Activated naive CD8-positive, alpha-beta T cell treated with anti-CD3 and anti-CD28 coated beads, Interleukin-2, amount 50 U/mL, for 24 hours (primary cell): ENCODE measurements at regions not wholly inside any gene's neighbourhood (a gene's known extent, or its start where the extent isn't known, plus 50 kb on each side); places are given as distances from the start of the nearest gene placed in this dataset.

Experiments used
- ATAC-seq: fragments of 150-1000 bp; cut with Tn5 transposase; one replicate; pipeline ENCODE4 v1.10.0; 2021
- DNase-seq: peaks from one replicate; pipeline ENCODE4 v3.0.0; 2021
- H3K27ac Mint-ChIP-seq: one replicate; pipeline ENCODE4 v1.8.0; 2021; ENCODE audit warnings: mild to moderate bottlenecking, mixed read lengths
- H3K27me3 Mint-ChIP-seq: one replicate; pipeline ENCODE4 v1.8.0; 2021; ENCODE audit warnings: mixed read lengths
- H3K36me3 Mint-ChIP-seq: one replicate; pipeline ENCODE4 v1.8.0; 2021; ENCODE audit warnings: low read depth, mixed read lengths
- H3K4me1 Mint-ChIP-seq: one replicate; pipeline ENCODE4 v1.8.0; 2021; ENCODE audit warnings: mixed read lengths
- H3K4me3 Mint-ChIP-seq: one replicate; pipeline ENCODE4 v1.8.0; 2021; ENCODE audit warnings: mild to moderate bottlenecking, moderate library complexity, mixed read lengths
- H3K9me3 Mint-ChIP-seq: one replicate; pipeline ENCODE4 v1.8.0; 2021; ENCODE audit warnings: mixed read lengths

DNA sequence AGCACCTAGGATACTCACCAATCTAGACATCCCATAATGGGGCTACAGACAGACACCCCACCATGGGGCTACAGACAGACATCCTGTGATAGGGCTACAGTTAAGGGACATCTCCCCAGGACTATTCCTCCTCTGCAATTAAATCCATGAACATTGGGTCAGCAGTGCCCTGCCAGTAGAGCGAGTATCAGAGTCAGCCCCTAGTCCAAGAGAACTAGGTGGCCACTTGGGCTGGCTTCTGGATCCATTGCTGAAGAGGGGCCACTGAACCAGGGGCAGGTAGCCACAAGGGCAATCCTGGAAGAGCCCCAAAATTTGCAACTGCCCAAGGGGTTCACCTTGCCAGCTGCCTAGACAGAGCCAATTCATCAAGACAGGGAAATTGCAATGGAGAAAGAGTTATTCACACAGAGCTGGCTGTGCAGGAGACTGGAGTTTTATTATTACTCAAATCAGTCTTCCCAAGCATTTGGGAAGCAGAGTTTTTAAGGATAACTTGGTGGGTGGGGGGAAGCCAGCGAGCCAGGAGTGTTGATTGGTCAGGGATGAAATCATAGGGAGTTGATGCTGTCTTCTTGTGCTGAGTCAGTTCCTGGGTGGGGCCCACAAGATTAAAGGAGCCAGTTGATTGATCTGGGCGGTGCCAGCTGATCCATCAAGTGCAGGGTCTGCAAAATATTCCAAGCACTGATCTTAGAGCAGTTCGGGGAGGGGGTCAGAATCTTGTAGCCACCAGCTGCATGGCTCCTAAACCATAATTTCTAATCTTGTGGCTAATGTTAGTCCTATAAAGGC, 170.2 kb upstream of the SMAD3 start:
- DNase-seq (no peak), ATAC-seq (no peak)
- Mint-ChIP-seq H3K27ac (no peak overlapping the region), H3K27me3 (no peaks in the 10 kb centered on the region), H3K36me3 (no peaks in the 10 kb centered on the region), H3K9me3 (no peaks in the 10 kb centered on the region), H3K4me1 (no peaks in the 10 kb centered on the region), H3K4me3 (no peak overlapping the region)

DNA sequence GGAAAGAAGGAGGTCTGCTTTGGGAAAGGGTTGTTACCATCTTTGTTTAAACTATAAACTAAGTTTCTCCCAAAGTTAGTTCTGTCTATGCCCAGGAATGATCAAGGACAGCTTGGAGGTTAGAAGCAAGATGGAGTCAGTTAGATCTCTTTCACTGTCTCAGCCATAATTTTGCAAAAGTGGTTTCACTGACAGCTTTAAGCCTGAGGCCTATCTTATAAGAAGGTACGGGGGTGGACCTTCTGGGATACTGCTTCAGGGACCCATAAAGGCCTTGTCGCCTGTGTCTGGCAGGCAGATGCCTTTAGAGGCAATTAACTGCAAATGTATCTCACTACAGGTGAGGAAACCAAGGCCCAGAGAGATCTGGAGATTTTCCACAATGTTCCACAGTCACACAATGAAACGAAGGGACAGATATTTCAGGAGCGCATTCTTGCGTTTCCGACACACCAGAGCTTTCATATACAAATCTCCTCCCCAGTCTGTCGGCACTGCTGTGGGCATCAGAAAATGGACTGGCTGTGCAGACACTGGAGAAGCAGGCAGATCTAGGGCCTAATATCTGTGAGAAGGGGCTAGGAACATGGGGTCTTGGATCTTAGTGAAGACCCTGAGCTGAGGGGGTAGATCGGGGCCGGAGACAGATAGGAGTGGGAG, 169.5 kb upstream of the SMAD3 start:
- ATAC-seq (no peak), DNase-seq (no peak)
- no peak overlapping the region for H3K4me3 Mint-ChIP-seq
- H3K27ac Mint-ChIP-seq: no peak overlapping the region
- no peaks in the 10 kb centered on the region for H3K9me3 Mint-ChIP-seq
- H3K4me1 Mint-ChIP-seq: no peaks in the 10 kb centered on the region
- no peaks in the 10 kb centered on the region for H3K27me3 Mint-ChIP-seq
- H3K36me3 Mint-ChIP-seq: no peaks in the 10 kb centered on the region

- DNase-seq: no peak
- H3K36me3 Mint-ChIP-seq: no peaks in the 10 kb centered on the region
- H3K9me3 Mint-ChIP-seq: no peaks in the 10 kb centered on the region
- no peak for ATAC-seq
- H3K27me3 Mint-ChIP-seq: no peaks in the 10 kb centered on the region
- no peaks in the 10 kb centered on the region for H3K4me1 Mint-ChIP-seq
- H3K4me3 Mint-ChIP-seq: no peak overlapping the region
- H3K27ac Mint-ChIP-seq: no peak overlapping the region
Observed at GRCh38 chr15:66896611-66897010, 168.8 kb upstream of the SMAD3 start.

- Mint-ChIP-seq H3K9me3 (no peaks in the 10 kb centered on the region), H3K4me3 (no peak overlapping the region), H3K27ac (no peak overlapping the region), H3K27me3 (no peaks in the 10 kb centered on the region), H3K36me3 (no peaks in the 10 kb centered on the region), H3K4me1 (no peaks in the 10 kb centered on the region)
- DNase-seq: no peak
- ATAC-seq: no peak
Observed at GRCh38 chr15:66897416-66897815, 168.0 kb upstream of the SMAD3 start.

DNA sequence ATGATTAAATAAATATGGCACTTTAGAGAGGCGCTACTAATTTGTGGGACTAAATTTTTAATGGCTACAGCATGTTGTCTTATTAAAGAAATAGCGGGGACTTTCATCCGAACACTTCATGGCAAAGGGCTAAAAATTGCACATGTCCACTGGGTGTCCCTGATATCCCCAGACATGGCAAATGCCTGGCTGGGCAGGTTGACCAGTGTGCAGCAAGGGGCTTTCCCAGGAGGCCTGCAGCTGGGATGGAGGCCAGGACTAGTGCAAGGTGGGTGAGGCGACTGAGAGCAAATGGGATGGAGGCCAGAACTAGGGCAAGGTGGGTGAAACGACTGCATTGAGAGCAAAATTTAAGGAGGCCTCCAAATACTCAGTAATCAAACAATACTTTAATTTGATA, 167.4 kb upstream of the SMAD3 start:
- Mint-ChIP-seq H3K4me1 (no peaks in the 10 kb centered on the region), H3K4me3 (no peak overlapping the region), H3K27me3 (no peaks in the 10 kb centered on the region), H3K9me3 (no peaks in the 10 kb centered on the region), H3K36me3 (no peaks in the 10 kb centered on the region), H3K27ac (no peak overlapping the region)
- DNase-seq (no peak), ATAC-seq (no peak)

DNA sequence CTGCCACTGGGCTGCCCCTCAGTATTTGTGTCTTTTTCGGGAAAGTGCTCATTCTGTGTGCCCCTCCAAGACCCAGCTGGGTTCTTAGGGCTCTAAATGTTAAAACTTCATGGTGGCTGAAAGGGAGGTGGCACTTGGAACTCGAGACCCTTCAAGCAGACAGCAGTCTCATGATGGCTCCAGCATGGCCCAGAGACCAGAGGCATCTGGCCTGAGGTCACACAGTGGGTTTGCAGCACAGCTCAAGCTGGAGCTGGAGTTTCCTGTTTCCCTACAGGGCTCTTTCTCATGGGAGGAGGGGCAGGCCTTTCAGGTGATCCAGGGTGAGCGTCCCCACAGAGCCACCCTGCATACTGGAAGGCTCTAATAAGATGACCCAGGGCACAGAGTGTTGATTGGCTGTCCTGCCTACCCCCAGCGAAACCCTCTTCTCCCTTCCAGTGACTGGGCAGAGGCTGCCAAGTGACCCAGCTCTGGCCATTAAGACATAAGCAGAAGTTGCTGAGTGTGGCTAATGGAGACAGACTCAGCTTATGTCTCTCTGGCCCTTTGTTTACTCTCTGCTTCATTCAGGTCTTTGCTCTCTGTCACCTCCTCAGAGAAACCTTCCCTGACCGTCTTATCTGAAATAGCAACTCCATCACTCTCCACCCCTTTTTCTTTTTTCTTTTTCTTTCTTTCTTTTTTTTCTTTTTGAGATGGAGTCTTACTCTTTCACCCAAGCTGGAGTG, 166.6 kb upstream of the SMAD3 start:
- ATAC-seq (no peak), DNase-seq (no peak)
- Mint-ChIP-seq H3K27ac (no peak overlapping the region), H3K4me3 (no peak overlapping the region), H3K4me1 (no peaks in the 10 kb centered on the region), H3K36me3 (no peaks in the 10 kb centered on the region), H3K27me3 (no peaks in the 10 kb centered on the region), H3K9me3 (no peaks in the 10 kb centered on the region)

GRCh38 chr15:66899555-66900350, 165.6 kb upstream of the SMAD3 start:
- Mint-ChIP-seq H3K27ac (no peak overlapping the region), H3K4me3 (no peak overlapping the region)

GRCh38 chr15:66900586-66901310, 164.7 kb upstream of the SMAD3 start:
- Mint-ChIP-seq H3K9me3 (no peaks in the 10 kb centered on the region), H3K4me1 (no peaks in the 10 kb centered on the region), H3K36me3 (no peaks in the 10 kb centered on the region), H3K4me3 (no peak overlapping the region), H3K27me3 (no peaks in the 10 kb centered on the region), H3K27ac (no peak overlapping the region)
- ATAC-seq: no peak
- no peak for DNase-seq

More at GRCh38 chr15:66899555-66900350, 165.6 kb upstream of the SMAD3 start:
- Mint-ChIP-seq H3K27me3 (no peaks in the 10 kb centered on the region), H3K9me3 (no peaks in the 10 kb centered on the region), H3K36me3 (no peaks in the 10 kb centered on the region), H3K4me1 (no peaks in the 10 kb centered on the region)
- no peak for ATAC-seq
- DNase-seq: no peak

- ATAC-seq (no peak), DNase-seq (no peak)
- Mint-ChIP-seq H3K4me3 (no peak overlapping the region), H3K4me1 (no peaks in the 10 kb centered on the region), H3K27me3 (no peaks in the 10 kb centered on the region), H3K27ac (no peak overlapping the region), H3K9me3 (no peaks in the 10 kb centered on the region), H3K36me3 (no peaks in the 10 kb centered on the region)
Observed at GRCh38 chr15:66901336-66902100, 163.9 kb upstream of the SMAD3 start.

DNA sequence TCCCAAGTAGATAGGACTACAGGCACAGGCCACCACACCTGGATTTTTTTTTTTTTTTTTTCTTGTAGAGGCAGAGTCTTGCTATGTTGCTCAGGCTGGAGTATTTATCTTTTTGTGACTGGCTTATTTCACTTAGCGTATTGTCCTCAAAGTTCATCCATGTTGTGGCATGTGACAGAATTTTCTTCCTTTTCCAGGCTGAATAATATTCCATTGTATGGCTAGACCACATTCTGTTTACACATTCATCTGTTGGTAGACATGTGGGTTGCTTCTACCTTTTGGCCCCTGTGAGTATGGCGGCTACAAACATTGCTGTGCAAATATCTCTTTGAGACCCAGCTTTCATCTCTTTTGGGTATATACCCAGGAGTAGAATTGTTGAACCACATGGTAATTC, 160.2 kb upstream of the SMAD3 start:
- no peak for ATAC-seq
- no peaks in the 10 kb centered on the region for H3K27me3 Mint-ChIP-seq
- H3K4me3 Mint-ChIP-seq: no peak overlapping the region
- H3K4me1 Mint-ChIP-seq: no peaks in the 10 kb centered on the region
- H3K9me3 Mint-ChIP-seq: no peaks in the 10 kb centered on the region
- no peaks in the 10 kb centered on the region for H3K36me3 Mint-ChIP-seq
- no peak for DNase-seq
- no peak overlapping the region for H3K27ac Mint-ChIP-seq

DNA sequence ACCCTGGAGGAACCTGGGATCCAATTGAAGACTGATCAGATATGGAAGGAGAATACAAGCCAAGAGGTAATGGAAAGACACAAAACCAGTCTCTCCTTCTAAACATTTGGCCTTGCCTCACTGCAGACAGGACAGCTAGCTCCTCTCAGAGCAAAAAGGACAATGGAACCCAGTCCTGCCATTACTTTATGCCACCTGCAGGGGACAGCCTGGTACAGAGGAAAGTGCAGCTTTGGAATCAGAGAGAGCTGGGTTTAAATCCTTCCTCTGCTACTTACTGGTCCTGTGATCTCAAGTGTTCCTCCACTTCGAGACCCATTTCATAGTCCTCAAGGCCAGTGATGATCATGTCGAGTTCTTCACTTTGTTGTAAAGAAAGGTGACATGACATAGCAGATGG, 159.4 kb upstream of the SMAD3 start:
- H3K4me3 Mint-ChIP-seq: no peak overlapping the region
- H3K27me3 Mint-ChIP-seq: no peaks in the 10 kb centered on the region
- ATAC-seq (no peak), DNase-seq (no peak)
- no peaks in the 10 kb centered on the region for H3K9me3 Mint-ChIP-seq
- H3K36me3 Mint-ChIP-seq: no peaks in the 10 kb centered on the region
- H3K4me1 Mint-ChIP-seq: no peaks in the 10 kb centered on the region
- H3K27ac Mint-ChIP-seq: no peak overlapping the region

- ATAC-seq (no peak), DNase-seq (no peak)
- no peak overlapping the region for H3K27ac Mint-ChIP-seq
- H3K36me3 Mint-ChIP-seq: no peaks in the 10 kb centered on the region
- no peak overlapping the region for H3K4me3 Mint-ChIP-seq
- no peaks in the 10 kb centered on the region for H3K27me3 Mint-ChIP-seq
- H3K9me3 Mint-ChIP-seq: no peaks in the 10 kb centered on the region
- H3K4me1 Mint-ChIP-seq: peaks cover 4% of the 10 kb centered on the region
Observed at GRCh38 chr15:66906668-66907614, 158.5 kb upstream of the SMAD3 start.
